CD14-positive monocyte (primary cell): ENCODE measurements at regions not wholly inside any gene's neighbourhood (a gene's known extent, or its start where the extent isn't known, plus 50 kb on each side); places are given as distances from the start of the nearest gene placed in this dataset.

Experiments used
- DNase-seq, 3 donors: peaks; one replicate each; pipeline ENCODE4 v3.0.0-alpha.2; 2011 to 2022
- H2AFZ ChIP-seq: 2 replicates; pipeline ENCODE4 v1.6.0; 2012; ENCODE audit warnings: mild to moderate bottlenecking, low read depth, low read length, inconsistent platforms; ENCODE audit not compliant: insufficient read depth, poor library complexity, severe bottlenecking
- H3K27ac ChIP-seq, 2 donors: 1 replicate in 1 of 2; 2 replicates in 1 of 2; pipeline ENCODE4 v1.5.1; 2012 to 2013; ENCODE audit warnings: low read length in 2 of 2, control low read depth in 1 of 2, inconsistent platforms in 1 of 2, low read depth in 1 of 2, mild to moderate bottlenecking in 1 of 2
- H3K27me3 ChIP-seq, 2 donors: one replicate each; pipeline versions ENCODE4 v1.6.0 to v1.6.1; 2011 to 2013; ENCODE audit warnings: low read length in 2 of 2; ENCODE audit not compliant: control insufficient read depth in 2 of 2, insufficient read depth in 2 of 2
- H3K36me3 ChIP-seq, 2 donors: replicated peaks in 1 of 2; 1 replicate in 1 of 2; 2 replicates in 1 of 2; pipeline versions ENCODE4 v1.5.1 to v1.6.1; 2012 to 2013; ENCODE audit warnings: low read length in 2 of 2, control low read depth in 1 of 2, inconsistent platforms in 1 of 2, mild to moderate bottlenecking in 1 of 2; ENCODE audit not compliant: insufficient read depth in 2 of 2, control insufficient read depth in 1 of 2
- H3K4me1 ChIP-seq, 2 donors: 1 replicate in 1 of 2; 2 replicates in 1 of 2; pipeline versions ENCODE4 v1.5.1 to v1.6.1; 2012 to 2013; ENCODE audit warnings: low read length in 2 of 2, control low read depth in 1 of 2, inconsistent platforms in 1 of 2, mild to moderate bottlenecking in 1 of 2, moderate library complexity in 1 of 2; ENCODE audit not compliant: insufficient read depth in 2 of 2, control insufficient read depth in 1 of 2
- H3K4me2 ChIP-seq: replicated peaks from 2 replicates; pipeline ENCODE3; 2012; ENCODE audit warnings: low read length, moderate library complexity, mild to moderate bottlenecking; ENCODE audit not compliant: poor library complexity, severe bottlenecking; ENCODE audit errors: extremely low read depth
- H3K4me3 ChIP-seq, 3 experiments: fragments of 200-600 bp in 1 of 3; sonication (generic) in 1 of 3; replicated peaks in 1 of 3; 1 replicate in 2 of 3; 2 replicates in 1 of 3; pipeline ENCODE4 v1.5.1; 2011 to 2013; ENCODE audit warnings: low read length in 3 of 3, mild to moderate bottlenecking in 3 of 3, control low read depth in 2 of 3, low read depth in 2 of 3, inconsistent platforms in 1 of 3, moderate library complexity in 1 of 3
- H3K79me2 ChIP-seq: 2 replicates; pipeline ENCODE4 v1.6.0; 2012; ENCODE audit warnings: mild to moderate bottlenecking, control low read depth, inconsistent platforms, low read length, moderate library complexity; ENCODE audit not compliant: insufficient read depth
- H3K9ac ChIP-seq: 2 replicates; pipeline ENCODE4 v1.6.0; 2017; ENCODE audit warnings: low read length, mild to moderate bottlenecking; ENCODE audit not compliant: insufficient read depth, poor library complexity, severe bottlenecking
- H3K9me3 ChIP-seq, 2 donors: replicated peaks in 1 of 2; 1 replicate in 1 of 2; 2 replicates in 1 of 2; pipeline versions ENCODE4 v1.5.1 to v1.6.1; 2012 to 2013; ENCODE audit warnings: low read length in 2 of 2, control low read depth in 1 of 2; ENCODE audit not compliant: control insufficient read depth in 1 of 2, insufficient read depth in 1 of 2
- H4K20me1 ChIP-seq: 2 replicates; pipeline ENCODE4 v1.6.0; 2012; ENCODE audit warnings: mild to moderate bottlenecking, low read length, control low read depth, moderate library complexity; ENCODE audit not compliant: insufficient read depth
- H3K27ac Mint-ChIP-seq, 7 donors: one replicate each; pipeline ENCODE4 v1.8.0; 2020; ENCODE audit warnings: mild to moderate bottlenecking in 7 of 7, mixed read lengths in 7 of 7, moderate library complexity in 6 of 7, inconsistent platforms in 2 of 7
- H3K27me3 Mint-ChIP-seq, 3 donors: one replicate each; pipeline ENCODE4 v1.8.0; 2021 to 2022; ENCODE audit warnings: low read depth in 3 of 3, mild to moderate bottlenecking in 3 of 3, mixed read lengths in 3 of 3, moderate library complexity in 3 of 3, inconsistent platforms in 1 of 3
- H3K36me3 Mint-ChIP-seq, 2 donors: one replicate each; pipeline ENCODE4 v1.8.0; 2020; ENCODE audit warnings: mixed read lengths in 2 of 2, inconsistent platforms in 1 of 2, mild to moderate bottlenecking in 1 of 2
- H3K4me1 Mint-ChIP-seq: one replicate; pipeline ENCODE4 v1.8.0; 2020; ENCODE audit warnings: mild to moderate bottlenecking, mixed read lengths
- H3K4me3 Mint-ChIP-seq, 2 donors: one replicate each; pipeline ENCODE4 v1.8.0; 2020; ENCODE audit warnings: mild to moderate bottlenecking in 2 of 2, mixed read lengths in 2 of 2, moderate library complexity in 1 of 2
- H3K9me3 Mint-ChIP-seq, 7 donors: one replicate each; pipeline ENCODE4 v1.8.0; 2020 to 2022; ENCODE audit warnings: mixed read lengths in 7 of 7, mild to moderate bottlenecking in 6 of 7, moderate library complexity in 6 of 7, inconsistent platforms in 2 of 7
- WGBS: methylation state at CpG from one replicate; pipeline ENCODE4 v1.1.5; 2013; ENCODE audit warnings: missing lambda C conversion rate; ENCODE audit not compliant: insufficient coverage; 5-methylcytosine and 5-hydroxymethylcytosine counted together
- intact Hi-C, 2 donors: fragments of 100-400 bp; cut with micrococcal nuclease; formaldehyde crosslinking; loops; one replicate each; pipeline versions ENCODE4 v1.15.0 to v1.15.1; 2023
- TF ChIP-seq, protein P1 (sequence below): fragments of 200-600 bp; IDR thresholded peaks from one replicate; pipeline ENCODE4 v1.8.0; 2022; ENCODE audit warnings: antibody characterized with exemption, mild to moderate bottlenecking

DNA sequence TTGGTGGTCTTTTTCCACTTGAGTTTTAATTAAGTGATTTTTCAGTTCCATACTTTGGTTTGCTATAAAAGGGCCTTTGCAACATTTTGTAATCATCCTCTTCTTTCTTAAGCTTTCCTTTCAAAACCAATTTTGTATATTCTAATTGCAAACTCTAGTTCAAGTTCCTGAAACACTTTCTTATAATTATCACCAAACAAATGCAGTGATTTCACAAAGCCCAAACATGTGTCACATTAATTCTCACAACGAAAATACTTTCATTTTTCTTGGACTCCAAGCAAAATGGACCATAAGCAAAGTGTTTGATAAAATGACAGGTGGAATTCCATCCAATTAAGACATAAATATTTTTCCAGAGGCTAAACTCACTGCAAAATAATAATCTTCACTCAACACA, 188.2 kb upstream of the IRX5 start:
- H3K4me3 ChIP-seq = no peak overlapping the region
- H3K9me3 ChIP-seq = no peaks in the 10 kb centered on the region
- no peaks in the 10 kb centered on the region for H3K36me3 ChIP-seq
- TF ChIP-seq, protein P1, sequence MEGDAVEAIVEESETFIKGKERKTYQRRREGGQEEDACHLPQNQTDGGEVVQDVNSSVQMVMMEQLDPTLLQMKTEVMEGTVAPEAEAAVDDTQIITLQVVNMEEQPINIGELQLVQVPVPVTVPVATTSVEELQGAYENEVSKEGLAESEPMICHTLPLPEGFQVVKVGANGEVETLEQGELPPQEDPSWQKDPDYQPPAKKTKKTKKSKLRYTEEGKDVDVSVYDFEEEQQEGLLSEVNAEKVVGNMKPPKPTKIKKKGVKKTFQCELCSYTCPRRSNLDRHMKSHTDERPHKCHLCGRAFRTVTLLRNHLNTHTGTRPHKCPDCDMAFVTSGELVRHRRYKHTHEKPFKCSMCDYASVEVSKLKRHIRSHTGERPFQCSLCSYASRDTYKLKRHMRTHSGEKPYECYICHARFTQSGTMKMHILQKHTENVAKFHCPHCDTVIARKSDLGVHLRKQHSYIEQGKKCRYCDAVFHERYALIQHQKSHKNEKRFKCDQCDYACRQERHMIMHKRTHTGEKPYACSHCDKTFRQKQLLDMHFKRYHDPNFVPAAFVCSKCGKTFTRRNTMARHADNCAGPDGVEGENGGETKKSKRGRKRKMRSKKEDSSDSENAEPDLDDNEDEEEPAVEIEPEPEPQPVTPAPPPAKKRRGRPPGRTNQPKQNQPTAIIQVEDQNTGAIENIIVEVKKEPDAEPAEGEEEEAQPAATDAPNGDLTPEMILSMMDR = no peak
- H3K27ac Mint-ChIP-seq = no peak overlapping the region
- H3K9ac ChIP-seq = no peak overlapping the region
- no peaks in the 10 kb centered on the region for H3K36me3 Mint-ChIP-seq
- H3K27ac ChIP-seq = no peak overlapping the region
- H4K20me1 ChIP-seq = no peaks in the 10 kb centered on the region
- no peak overlapping the region for H2AFZ ChIP-seq
- no peak for DNase-seq
- H3K4me2 ChIP-seq = no peak overlapping the region
- intact Hi-C loops = no loop called here
- H3K9me3 Mint-ChIP-seq = peaks cover 0 to 7% (median 3%) of the 10 kb centered on the region in 7 donors
- no peaks in the 10 kb centered on the region for H3K79me2 ChIP-seq
- no peaks in the 10 kb centered on the region for H3K4me1 ChIP-seq
- H3K27me3 ChIP-seq = no peaks in the 10 kb centered on the region
- peaks cover 0 to 2% (median 0%) of the 10 kb centered on the region in 3 donors for H3K27me3 Mint-ChIP-seq
- H3K4me1 Mint-ChIP-seq = no peaks in the 10 kb centered on the region
- H3K4me3 Mint-ChIP-seq = no peak overlapping the region
- WGBS = no CpG with 5 or more reads among the region's 1 CpG

DNA sequence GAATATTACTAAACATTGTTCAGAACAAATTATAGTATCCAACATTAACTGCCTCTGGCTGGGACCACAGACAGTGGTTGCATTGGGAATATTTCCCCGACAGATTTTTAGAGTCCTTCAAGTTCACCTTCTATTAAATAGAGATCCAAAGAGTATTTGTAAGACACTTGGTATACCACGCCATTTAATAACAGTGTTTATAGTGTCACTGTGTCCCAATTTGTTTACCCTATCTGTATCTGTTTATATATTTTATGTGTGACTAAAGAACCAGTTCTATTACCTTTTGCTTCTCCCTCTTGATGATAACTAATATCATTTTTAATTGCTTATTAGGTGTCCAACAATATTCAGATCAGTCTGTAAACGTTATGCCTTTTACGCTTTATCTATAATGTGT, 191.3 kb upstream of the IRX5 start:
- no peak overlapping the region for H3K9ac ChIP-seq
- H3K79me2 ChIP-seq = no peaks in the 10 kb centered on the region
- H3K4me1 ChIP-seq = no peaks in the 10 kb centered on the region
- H2AFZ ChIP-seq = no peak overlapping the region
- WGBS = no CpG with 5 or more reads among the region's 4 CpGs
- Mint-ChIP-seq H3K27ac (no peak overlapping the region), H3K9me3 (peaks cover 0 to 6% (median 1%) of the 10 kb centered on the region in 7 donors), H3K4me3 (no peak overlapping the region), H3K27me3 (peaks cover 0 to 3% (median 0%) of the 10 kb centered on the region in 3 donors), H3K36me3 (no peaks in the 10 kb centered on the region), H3K4me1 (no peaks in the 10 kb centered on the region)
- no peak overlapping the region for H3K27ac ChIP-seq
- no peak for DNase-seq
- intact Hi-C loops = no loop called here
- no peak overlapping the region for H3K4me2 ChIP-seq
- H3K4me3 ChIP-seq = no peak overlapping the region
- TF ChIP-seq, protein P1 = no peak
- no peaks in the 10 kb centered on the region for H3K9me3 ChIP-seq
- no peaks in the 10 kb centered on the region for H3K36me3 ChIP-seq
- H3K27me3 ChIP-seq = no peaks in the 10 kb centered on the region
- no peaks in the 10 kb centered on the region for H4K20me1 ChIP-seq
